Mammary epithelial cell (primary cell): ENCODE measurements at regions not wholly inside any gene's neighbourhood (a gene's known extent, or its start where the extent isn't known, plus 50 kb on each side); places are given as distances from the start of the nearest gene placed in this dataset.

Experiments used
- EZH2 ChIP-seq: IDR thresholded peaks from 2 replicates; pipeline ENCODE4 v1.6.1; 2012; ENCODE audit warnings: low read length, inconsistent platforms, borderline replicate concordance
- TF ChIP-seq, protein P1 (sequence below), 2 donors: IDR thresholded peaks in 1 of 2; conservative IDR thresholded peaks in 1 of 2; 2 replicates each; pipeline ENCODE4 v1.5.1; 2011 to 2012; ENCODE audit warnings: inconsistent platforms in 2 of 2, low read length in 2 of 2, mild to moderate bottlenecking in 2 of 2, control low read depth in 1 of 2, low read depth in 1 of 2; ENCODE audit not compliant: insufficient read depth in 1 of 2; ENCODE audit errors: extremely low read depth in 1 of 2

DNA sequence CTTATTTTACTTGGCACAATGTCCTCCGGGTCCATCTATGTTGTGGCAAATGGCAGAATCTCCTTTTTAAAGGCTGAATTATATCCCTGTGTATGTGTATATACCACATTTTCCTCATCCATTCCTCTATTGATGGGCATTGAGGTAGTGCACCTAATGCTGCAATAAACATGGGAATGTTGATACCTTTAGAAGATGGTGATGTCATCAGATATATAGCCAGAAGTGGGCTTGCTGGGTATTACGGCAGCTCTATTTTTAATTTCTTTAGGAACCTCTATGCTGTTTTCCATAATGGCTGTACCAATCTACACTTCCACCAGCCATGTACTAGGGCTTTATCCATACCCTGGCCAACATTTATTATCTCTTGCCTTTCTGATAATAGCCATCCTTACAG, 315.7 kb downstream of the FOXA2 start:
- TF ChIP-seq, protein P1, sequence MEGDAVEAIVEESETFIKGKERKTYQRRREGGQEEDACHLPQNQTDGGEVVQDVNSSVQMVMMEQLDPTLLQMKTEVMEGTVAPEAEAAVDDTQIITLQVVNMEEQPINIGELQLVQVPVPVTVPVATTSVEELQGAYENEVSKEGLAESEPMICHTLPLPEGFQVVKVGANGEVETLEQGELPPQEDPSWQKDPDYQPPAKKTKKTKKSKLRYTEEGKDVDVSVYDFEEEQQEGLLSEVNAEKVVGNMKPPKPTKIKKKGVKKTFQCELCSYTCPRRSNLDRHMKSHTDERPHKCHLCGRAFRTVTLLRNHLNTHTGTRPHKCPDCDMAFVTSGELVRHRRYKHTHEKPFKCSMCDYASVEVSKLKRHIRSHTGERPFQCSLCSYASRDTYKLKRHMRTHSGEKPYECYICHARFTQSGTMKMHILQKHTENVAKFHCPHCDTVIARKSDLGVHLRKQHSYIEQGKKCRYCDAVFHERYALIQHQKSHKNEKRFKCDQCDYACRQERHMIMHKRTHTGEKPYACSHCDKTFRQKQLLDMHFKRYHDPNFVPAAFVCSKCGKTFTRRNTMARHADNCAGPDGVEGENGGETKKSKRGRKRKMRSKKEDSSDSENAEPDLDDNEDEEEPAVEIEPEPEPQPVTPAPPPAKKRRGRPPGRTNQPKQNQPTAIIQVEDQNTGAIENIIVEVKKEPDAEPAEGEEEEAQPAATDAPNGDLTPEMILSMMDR (conservative IDR thresholded peaks at IDR 0.05 in 1 of 2, IDR thresholded peaks at IDR 0.05 in 1 of 2; ENCODE audit: extremely low read depth in 1 of 2, insufficient read depth in 1 of 2, low read depth in 1 of 2, low read length in 2 of 2), result no peak
- TF ChIP-seq EZH2, result no peak
